ENCODE measurements at regions not wholly inside any gene's neighbourhood (a gene's known extent, or its start where the extent isn't known, plus 50 kb on each side); places are given as distances from the start of the nearest gene placed in this dataset.

DNA sequence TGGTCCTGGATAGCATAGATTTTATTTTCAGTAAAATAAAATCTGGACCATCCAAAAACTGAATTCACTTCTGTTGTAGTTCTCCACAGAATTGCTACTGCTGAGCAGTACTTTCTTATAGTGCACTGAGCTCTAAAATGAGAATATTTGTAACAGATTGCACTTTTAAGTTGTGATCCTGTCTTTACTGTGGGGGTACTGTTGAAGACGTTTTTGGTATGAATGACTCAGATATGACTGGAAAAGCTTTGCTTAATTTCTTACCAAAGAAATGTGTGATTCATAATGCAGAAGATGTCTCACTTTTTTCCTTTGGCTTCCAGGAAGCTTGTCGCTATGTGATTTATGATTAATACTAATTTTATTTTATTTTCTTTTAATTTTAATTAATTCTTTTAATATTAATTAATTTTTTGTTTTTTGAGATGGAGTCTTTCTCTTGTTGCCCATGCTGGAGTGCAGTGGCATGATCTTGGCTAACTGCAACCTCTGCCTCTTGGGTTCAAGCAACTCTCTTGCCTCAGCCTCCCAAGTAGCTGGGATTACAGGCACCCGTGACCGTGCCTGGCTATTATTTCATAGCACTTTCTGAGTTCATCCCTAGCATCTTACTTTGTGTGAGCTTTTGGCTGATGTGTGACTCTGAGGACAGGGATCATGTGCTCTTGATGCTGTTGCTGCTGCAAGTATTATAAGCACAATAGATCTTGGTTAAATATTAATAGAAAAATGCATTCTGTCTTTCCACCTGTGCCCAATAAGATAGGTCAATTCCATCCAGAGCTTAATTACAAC, 557.6 kb upstream of the AMELY start:
- in situ Hi-C loops (cut with MboI) = no loop called here
- Histone ChIP-seq H3K9me3 (ENCODE audit: low read depth) (no peaks in the 10 kb centered on the region), H3F3A (ENCODE audit: insufficient read depth) (peaks cover 45% of the 10 kb centered on the region), H3K36me3 (ENCODE audit: low read depth) (no peaks in the 10 kb centered on the region), H2AFZ (no peak overlapping the region), H3K4me2 (ENCODE audit: unreplicated experiment) (peak overlapping the region; percentile 78), H3K27ac (peak overlapping the region; percentile 100), H3K27me3 (replicated peaks; ENCODE audit: insufficient read depth) (no peaks in the 10 kb centered on the region), H3K79me2 (ENCODE audit: insufficient read depth) (no peaks in the 10 kb centered on the region), H4K20me1 (ENCODE audit: insufficient read depth) (no peaks in the 10 kb centered on the region), H3K4me1 (ENCODE audit: insufficient read depth) (peaks cover 51% of the 10 kb centered on the region), H3K9me2 (ENCODE audit: insufficient read depth) (no peaks in the 10 kb centered on the region), H3K4me3 (peak overlapping the region; percentile 43), H3K9ac (peak overlapping the region; percentile 79)
- 0 to 2% methylated on average over 4 of the region's 4 CpGs for WGBS, 2 experiments (ENCODE audit: low coverage in 1 of 2, low lambda C conversion rate in 2 of 2, missing lambda C conversion rate in 2 of 2)
- DNase-seq = peak; percentile 81
- TF ChIP-seq EZH2 (IDR thresholded peaks at IDR 0.05; ENCODE audit: insufficient read depth, poor library complexity, severe bottlenecking) (no peak), EZH2phosphoT487 (IDR thresholded peaks at IDR 0.05; ENCODE audit: insufficient read depth, low read depth) (no peak)

DNA sequence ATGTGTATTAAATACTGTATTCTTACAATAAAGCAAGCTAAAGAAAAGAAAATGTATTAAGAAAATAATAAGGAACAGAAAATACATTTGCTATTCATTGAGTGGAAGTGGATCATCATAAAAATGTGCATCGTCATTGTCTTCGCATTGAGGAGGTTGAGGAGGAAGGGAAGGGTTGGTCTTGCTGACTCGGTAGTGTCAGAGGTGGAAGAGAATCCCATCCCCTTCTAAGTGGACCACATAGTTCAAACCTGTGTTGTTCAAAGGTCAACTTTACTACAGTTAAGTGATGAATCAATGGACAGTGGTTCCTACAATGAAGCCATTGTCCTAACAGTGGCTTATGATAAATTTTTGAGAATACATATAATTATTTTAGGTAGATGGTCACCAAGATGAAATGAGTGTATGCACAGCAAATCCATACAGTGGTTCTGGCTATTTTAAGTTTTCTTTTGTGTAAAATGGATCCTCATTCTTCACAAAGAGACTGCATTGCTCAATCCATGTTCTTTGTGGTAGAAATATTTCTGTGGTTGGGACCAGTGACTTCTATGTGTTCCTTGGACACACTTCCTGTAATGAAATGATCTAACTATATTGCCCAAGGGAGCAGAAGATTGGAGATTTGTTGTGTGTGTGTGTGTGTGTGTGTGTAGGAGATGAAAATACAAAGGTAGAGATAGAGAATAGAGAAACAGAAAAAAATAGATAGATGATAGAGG, 556.4 kb upstream of the AMELY start:
- H3K27ac ChIP-seq = peak overlapping the region; percentile 100
- TF ChIP-seq EZH2 (IDR thresholded peaks at IDR 0.05; ENCODE audit: insufficient read depth, poor library complexity, severe bottlenecking) (no peak), EZH2phosphoT487 (IDR thresholded peaks at IDR 0.05; ENCODE audit: insufficient read depth, low read depth) (no peak)
- H3K4me2 ChIP-seq (ENCODE audit: unreplicated experiment) = peak overlapping the region; percentile 78
- H3F3A ChIP-seq (ENCODE audit: insufficient read depth) = peaks cover 57% of the 10 kb centered on the region
- H2AFZ ChIP-seq = no peak overlapping the region
- no peaks in the 10 kb centered on the region for H3K9me2 ChIP-seq (ENCODE audit: insufficient read depth)
- H3K36me3 ChIP-seq (ENCODE audit: low read depth) = no peaks in the 10 kb centered on the region
- H3K4me3 ChIP-seq = no peak overlapping the region
- no peaks in the 10 kb centered on the region for H3K9me3 ChIP-seq (ENCODE audit: low read depth)
- H4K20me1 ChIP-seq (ENCODE audit: insufficient read depth) = no peaks in the 10 kb centered on the region
- DNase-seq = peak; percentile 75
- in situ Hi-C loops (cut with MboI) = no loop called here
- H3K27me3 ChIP-seq (replicated peaks; ENCODE audit: insufficient read depth) = no peaks in the 10 kb centered on the region
- H3K79me2 ChIP-seq (ENCODE audit: insufficient read depth) = no peaks in the 10 kb centered on the region
- 5 to 18% methylated on average over 3 of the region's 3 CpGs for WGBS, 2 experiments (ENCODE audit: low coverage in 1 of 2, low lambda C conversion rate in 2 of 2, missing lambda C conversion rate in 2 of 2)
- H3K4me1 ChIP-seq (ENCODE audit: insufficient read depth) = peaks cover 63% of the 10 kb centered on the region
- H3K9ac ChIP-seq = peak overlapping the region; percentile 79

GRCh38 chrY:7465185-7465621, 553.7 kb upstream of the AMELY start:
- Histone ChIP-seq H3K27ac (peak overlapping the region; percentile 100), H3K9ac (peak overlapping the region; percentile 81), H3K4me1 (ENCODE audit: insufficient read depth) (peaks cover 82% of the 10 kb centered on the region), H4K20me1 (ENCODE audit: insufficient read depth) (no peaks in the 10 kb centered on the region), H3K79me2 (ENCODE audit: insufficient read depth) (no peaks in the 10 kb centered on the region), H3K9me2 (ENCODE audit: insufficient read depth) (no peaks in the 10 kb centered on the region), H3K27me3 (replicated peaks; ENCODE audit: insufficient read depth) (no peaks in the 10 kb centered on the region), H2AFZ (no peak overlapping the region), H3K36me3 (ENCODE audit: low read depth) (no peaks in the 10 kb centered on the region), H3K9me3 (ENCODE audit: low read depth) (no peaks in the 10 kb centered on the region), H3K4me3 (no peak overlapping the region), H3K4me2 (ENCODE audit: unreplicated experiment) (peak overlapping the region; percentile 61), H3F3A (ENCODE audit: insufficient read depth) (peaks cover 80% of the 10 kb centered on the region)
- peak; percentile 93 for DNase-seq
- in situ Hi-C loops (cut with MboI) = no loop called here
- TF ChIP-seq EZH2phosphoT487 (IDR thresholded peaks at IDR 0.05; ENCODE audit: insufficient read depth, low read depth) (no peak), EZH2 (IDR thresholded peaks at IDR 0.05; ENCODE audit: insufficient read depth, poor library complexity, severe bottlenecking) (no peak)
- WGBS, 2 experiments (ENCODE audit: low coverage in 1 of 2, low lambda C conversion rate in 2 of 2, missing lambda C conversion rate in 2 of 2) = 0 to 2% methylated on average over 4 to 6 of the region's 6 CpGs

GRCh38 chrY:7464742-7465141, 553.2 kb upstream of the AMELY start:
- H3K27ac ChIP-seq = peak overlapping the region; percentile 100
- H3K79me2 ChIP-seq (ENCODE audit: insufficient read depth) = no peaks in the 10 kb centered on the region
- H3K9ac ChIP-seq = peak overlapping the region; percentile 81
- H3K4me1 ChIP-seq (ENCODE audit: insufficient read depth) = peaks cover 83% of the 10 kb centered on the region
- peak overlapping the region; percentile 61 for H3K4me2 ChIP-seq (ENCODE audit: unreplicated experiment)
- DNase-seq = peak; percentile 49
- 0% methylated on average over 2 of the region's 2 CpGs for WGBS, 2 experiments (ENCODE audit: low coverage in 1 of 2, low lambda C conversion rate in 2 of 2, missing lambda C conversion rate in 2 of 2)
- H3K27me3 ChIP-seq (replicated peaks; ENCODE audit: insufficient read depth) = no peaks in the 10 kb centered on the region
- no peaks in the 10 kb centered on the region for H3K9me2 ChIP-seq (ENCODE audit: insufficient read depth)
- H3K9me3 ChIP-seq (ENCODE audit: low read depth) = no peaks in the 10 kb centered on the region
- no peak overlapping the region for H3K4me3 ChIP-seq
- no peak overlapping the region for H2AFZ ChIP-seq
- TF ChIP-seq EZH2 (IDR thresholded peaks at IDR 0.05; ENCODE audit: insufficient read depth, poor library complexity, severe bottlenecking) = no peak
- no peak for TF ChIP-seq EZH2phosphoT487 (IDR thresholded peaks at IDR 0.05; ENCODE audit: insufficient read depth, low read depth)
- no peaks in the 10 kb centered on the region for H4K20me1 ChIP-seq (ENCODE audit: insufficient read depth)
- no peaks in the 10 kb centered on the region for H3K36me3 ChIP-seq (ENCODE audit: low read depth)
- peaks cover 84% of the 10 kb centered on the region for H3F3A ChIP-seq (ENCODE audit: insufficient read depth)
- in situ Hi-C loops (cut with MboI) = no loop called here
